Fibroblast of mammary gland (primary cell): ENCODE measurements at regions not wholly inside any gene's neighbourhood (a gene's known extent, or its start where the extent isn't known, plus 50 kb on each side); places are given as distances from the start of the nearest gene placed in this dataset.

Experiments
- DNase-seq: peaks from one replicate; pipeline ENCODE4 v3.0.0-alpha.2; 2010; ENCODE audit warnings: low read depth
- H3K4me3 ChIP-seq: 2 replicates; pipeline ENCODE4 v1.5.1; 2011; ENCODE audit warnings: low read depth, mild to moderate bottlenecking, low read length, moderate library complexity; ENCODE audit not compliant: control insufficient read depth
- CTCF ChIP-seq: conservative IDR thresholded peaks from 2 replicates; pipeline ENCODE4 v1.5.1; 2011; ENCODE audit warnings: low read depth, low read length, inconsistent platforms; ENCODE audit not compliant: control insufficient read depth, insufficient read depth

GRCh38 chr18:6605115-6605869, 124.2 kb upstream of the ARHGAP28 start:
- H3K4me3 ChIP-seq: no peak overlapping the region
- peak; percentile 43 for DNase-seq
- TF ChIP-seq CTCF: no peak

- no peak for TF ChIP-seq CTCF
- H3K4me3 ChIP-seq: no peak overlapping the region
- no peak for DNase-seq
Measured at GRCh38 chr18:6606411-6607085, 123.0 kb upstream of the ARHGAP28 start.

GRCh38 chr18:6607343-6607742, 122.2 kb upstream of the ARHGAP28 start:
- no peak for TF ChIP-seq CTCF
- no peak overlapping the region for H3K4me3 ChIP-seq
- DNase-seq: no peak

- no peak overlapping the region for H3K4me3 ChIP-seq
- DNase-seq: no peak
- no peak for TF ChIP-seq CTCF
Measured at GRCh38 chr18:6609666-6610264, 119.8 kb upstream of the ARHGAP28 start.

- DNase-seq: peak; percentile 45
- TF ChIP-seq CTCF: no peak
Measured at GRCh38 chr18:6610466-6610865, 119.0 kb upstream of the ARHGAP28 start.

GRCh38 chr18:6613581-6613980, 115.9 kb upstream of the ARHGAP28 start:
- no peak for DNase-seq
- TF ChIP-seq CTCF: no peak
- H3K4me3 ChIP-seq: no peak overlapping the region

More at GRCh38 chr18:6610466-6610865, 119.0 kb upstream of the ARHGAP28 start:
- no peak overlapping the region for H3K4me3 ChIP-seq
